Frontal cortex (tissue), 3 donors: ENCODE measurements at regions not wholly inside any gene's neighbourhood (a gene's known extent, or its start where the extent isn't known, plus 50 kb on each side); places are given as distances from the start of the nearest gene placed in this dataset.

Source experiments
- DNase-seq, 2 donors: peaks; one replicate each; pipeline ENCODE4 v3.0.0; 2012; ENCODE audit warnings: low spot score in 2 of 2
- FAIRE-seq: peaks from 2 replicates; lab custom pipeline; 2012; peaks lifted over from hg19 to GRCh38; lab: Jason Lieb, UNC
- donor health status: control.
- donor health status: control.
- donor health status: control.

GRCh38 chr22:49300241-49300640 lies 527.4 kb downstream of the BRD1 start:
- DNase-seq = no peak

GRCh38 chr22:49299821-49300231 lies 527.8 kb downstream of the BRD1 start:
- FAIRE-seq (no peak), DNase-seq (no peak)

More at GRCh38 chr22:49300241-49300640, 527.4 kb downstream of the BRD1 start:
- no peak for FAIRE-seq

GRCh38 chr22:49298834-49299750 lies 528.6 kb downstream of the BRD1 start:
- DNase-seq (no peak), FAIRE-seq (no peak)

- DNase-seq = no peak
- FAIRE-seq = no peak
Observed at GRCh38 chr22:49297871-49298721, 529.6 kb downstream of the BRD1 start.

- FAIRE-seq (no peak), DNase-seq (peak in 1 of 2 donors; percentile 10)
Observed at GRCh38 chr22:49297286-49297870, 530.3 kb downstream of the BRD1 start.

GRCh38 chr22:49296561-49296960 lies 531.1 kb downstream of the BRD1 start:
- FAIRE-seq (no peak), DNase-seq (peak in 1 of 2 donors; percentile 4)

- FAIRE-seq = no peak
- DNase-seq = no peak
Observed at GRCh38 chr22:49295851-49296560, 531.7 kb downstream of the BRD1 start.

GRCh38 chr22:49295465-49295743 lies 532.3 kb downstream of the BRD1 start:
- FAIRE-seq (no peak), DNase-seq (no peak)

- no peak for DNase-seq
- no peak for FAIRE-seq
Observed at GRCh38 chr22:49294656-49295464, 532.8 kb downstream of the BRD1 start.

GRCh38 chr22:49292909-49293308 lies 534.8 kb downstream of the BRD1 start:
- FAIRE-seq = no peak

GRCh38 chr22:49291781-49292180 lies 535.9 kb downstream of the BRD1 start:
- DNase-seq (no peak), FAIRE-seq (no peak)

More at GRCh38 chr22:49292909-49293308, 534.8 kb downstream of the BRD1 start:
- DNase-seq = no peak

- no peak for DNase-seq
- no peak for FAIRE-seq
Observed at GRCh38 chr22:49291169-49291568, 536.5 kb downstream of the BRD1 start.

GRCh38 chr22:49290711-49291110 lies 537.0 kb downstream of the BRD1 start:
- FAIRE-seq = no peak
- no peak for DNase-seq

- DNase-seq (no peak), FAIRE-seq (no peak)
Observed at GRCh38 chr22:49289822-49290679, 537.6 kb downstream of the BRD1 start.

GRCh38 chr22:49286181-49286760 lies 541.4 kb downstream of the BRD1 start:
- no peak for FAIRE-seq

GRCh38 chr22:49284931-49285330 lies 542.7 kb downstream of the BRD1 start:
- FAIRE-seq (no peak), DNase-seq (no peak)

More at GRCh38 chr22:49286181-49286760, 541.4 kb downstream of the BRD1 start:
- DNase-seq = no peak

- DNase-seq (no peak), FAIRE-seq (no peak)
Observed at GRCh38 chr22:49284056-49284784, 543.5 kb downstream of the BRD1 start.
